ENCODE measurements at regions not wholly inside any gene's neighbourhood (a gene's known extent, or its start where the extent isn't known, plus 50 kb on each side); places are given as distances from the start of the nearest gene placed in this dataset.

DNA sequence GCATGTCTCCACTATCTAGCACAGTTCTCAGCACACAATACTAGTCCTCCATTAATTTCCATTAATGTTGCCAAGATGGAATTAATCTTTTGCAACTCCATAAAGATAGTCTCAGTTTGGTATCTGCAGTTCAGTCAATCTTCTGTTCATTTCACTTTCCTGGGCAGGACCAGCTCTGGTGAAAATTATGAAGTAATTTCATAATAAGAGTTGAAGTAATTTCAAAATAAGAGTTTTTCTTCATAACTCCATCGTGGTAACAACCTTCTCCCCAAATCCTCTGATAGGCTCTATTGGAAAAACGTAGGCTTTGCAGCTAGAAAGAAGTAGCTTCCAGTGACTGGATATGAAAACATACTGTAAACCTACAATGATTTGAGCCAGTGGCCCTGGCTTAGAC, 618.2 kb downstream of the TYW1 start:
- intact Hi-C loops (cut with DNase I) = no loop called here
- WGBS, 2 donors = 47 to 48% methylated on average over 2 of the region's 2 CpGs

DNA sequence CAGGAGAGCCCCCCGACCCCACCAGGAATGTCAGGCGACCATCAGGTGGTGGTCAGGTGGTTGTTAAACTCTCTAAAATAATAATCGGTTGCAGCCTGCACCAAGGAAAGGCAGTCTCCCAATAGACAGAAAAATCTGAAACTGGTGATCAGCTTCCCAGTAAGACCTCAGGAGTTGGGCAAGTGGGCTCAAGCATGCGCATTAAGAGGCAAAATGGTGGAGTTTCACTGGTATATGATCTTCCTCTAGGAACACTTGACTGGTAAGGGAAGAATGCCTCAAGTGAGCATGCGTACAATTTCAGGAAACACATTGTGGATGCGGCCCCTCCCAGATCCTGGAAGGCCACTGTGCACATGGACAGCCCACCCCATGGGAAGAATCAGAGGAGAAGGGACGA, 619.9 kb downstream of the TYW1 start:
- Histone ChIP-seq H3K27ac (no peak overlapping the region), H3K27me3 (no peaks in the 10 kb centered on the region), H3K4me3 (no peak overlapping the region), H3K36me3 (no peaks in the 10 kb centered on the region), H3K9me3 (peaks cover 0 to 6% (median 0%) of the 10 kb centered on the region in 4 donors), H3K4me1 (no peaks in the 10 kb centered on the region)
- intact Hi-C loops (cut with DNase I) = no loop called here
- no peak for DNase-seq
- TF ChIP-seq POLR2AphosphoS5 (IDR thresholded peaks at IDR 0.05) (no peak), EP300 (IDR thresholded peaks at IDR 0.05) (no peak), POLR2A (IDR thresholded peaks at IDR 0.05) (no peak)
- TF ChIP-seq, protein P1, sequence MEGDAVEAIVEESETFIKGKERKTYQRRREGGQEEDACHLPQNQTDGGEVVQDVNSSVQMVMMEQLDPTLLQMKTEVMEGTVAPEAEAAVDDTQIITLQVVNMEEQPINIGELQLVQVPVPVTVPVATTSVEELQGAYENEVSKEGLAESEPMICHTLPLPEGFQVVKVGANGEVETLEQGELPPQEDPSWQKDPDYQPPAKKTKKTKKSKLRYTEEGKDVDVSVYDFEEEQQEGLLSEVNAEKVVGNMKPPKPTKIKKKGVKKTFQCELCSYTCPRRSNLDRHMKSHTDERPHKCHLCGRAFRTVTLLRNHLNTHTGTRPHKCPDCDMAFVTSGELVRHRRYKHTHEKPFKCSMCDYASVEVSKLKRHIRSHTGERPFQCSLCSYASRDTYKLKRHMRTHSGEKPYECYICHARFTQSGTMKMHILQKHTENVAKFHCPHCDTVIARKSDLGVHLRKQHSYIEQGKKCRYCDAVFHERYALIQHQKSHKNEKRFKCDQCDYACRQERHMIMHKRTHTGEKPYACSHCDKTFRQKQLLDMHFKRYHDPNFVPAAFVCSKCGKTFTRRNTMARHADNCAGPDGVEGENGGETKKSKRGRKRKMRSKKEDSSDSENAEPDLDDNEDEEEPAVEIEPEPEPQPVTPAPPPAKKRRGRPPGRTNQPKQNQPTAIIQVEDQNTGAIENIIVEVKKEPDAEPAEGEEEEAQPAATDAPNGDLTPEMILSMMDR (IDR thresholded peaks at IDR 0.05) = no peak
- WGBS, 2 donors = 88 to 90% methylated on average over 7 of the region's 7 CpGs

More for the DNA sequence above, 618.2 kb downstream of the TYW1 start:
- no peak overlapping the region for H3K4me3 ChIP-seq
- no peaks in the 10 kb centered on the region for H3K27me3 ChIP-seq
- H3K36me3 ChIP-seq = no peaks in the 10 kb centered on the region
- H3K9me3 ChIP-seq = peaks cover 0 to 6% (median 0%) of the 10 kb centered on the region in 4 donors
- no peak for DNase-seq
- no peaks in the 10 kb centered on the region for H3K4me1 ChIP-seq
- no peak overlapping the region for H3K27ac ChIP-seq
- no peak for TF ChIP-seq EP300 (IDR thresholded peaks at IDR 0.05)
- TF ChIP-seq, protein P1 (IDR thresholded peaks at IDR 0.05) = no peak
- no peak for TF ChIP-seq POLR2A (IDR thresholded peaks at IDR 0.05)
- no peak for TF ChIP-seq POLR2AphosphoS5 (IDR thresholded peaks at IDR 0.05)

DNA sequence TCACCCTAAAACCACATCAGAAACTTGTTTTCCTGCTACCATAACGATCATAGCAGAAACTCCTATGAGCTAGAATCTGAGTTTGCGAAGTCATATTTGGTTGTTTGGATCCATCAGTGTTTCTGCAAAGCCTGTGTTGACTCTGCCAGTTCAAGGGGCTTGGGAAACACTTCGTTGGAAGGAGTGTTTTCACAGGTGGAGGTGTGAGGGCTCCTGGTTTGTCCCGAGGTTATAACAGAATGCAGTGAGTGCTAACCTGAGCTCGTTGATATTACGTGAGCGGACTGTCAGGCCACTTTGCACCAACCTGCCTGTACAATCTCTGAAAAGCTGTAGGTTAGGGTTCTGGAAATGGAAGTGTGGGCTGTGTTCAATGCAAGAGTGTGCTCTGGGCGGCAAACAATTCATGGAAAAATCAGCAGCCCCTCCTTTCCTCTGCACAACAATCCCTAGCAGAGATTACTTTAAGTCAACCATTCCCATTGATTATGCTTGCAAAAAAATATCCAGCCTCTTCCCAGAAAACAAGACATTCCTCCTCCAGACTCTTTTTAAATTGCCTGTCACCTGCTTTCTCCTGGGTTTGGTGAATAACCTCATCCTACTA, 622.0 kb downstream of the TYW1 start:
- Histone ChIP-seq H3K9me3 (no peaks in the 10 kb centered on the region), H3K27me3 (no peaks in the 10 kb centered on the region), H3K4me1 (no peaks in the 10 kb centered on the region), H3K36me3 (no peaks in the 10 kb centered on the region), H3K27ac (no peak overlapping the region), H3K4me3 (no peak overlapping the region)
- TF ChIP-seq POLR2A (IDR thresholded peaks at IDR 0.05) (no peak), EP300 (IDR thresholded peaks at IDR 0.05) (no peak), POLR2AphosphoS5 (IDR thresholded peaks at IDR 0.05) (no peak)
- TF ChIP-seq, protein P1 (IDR thresholded peaks at IDR 0.05) = no peak
- WGBS, 2 donors = 56 to 64% methylated on average over 8 of the region's 8 CpGs
- intact Hi-C loops (cut with DNase I) = no loop called here
- DNase-seq = no peak

DNA sequence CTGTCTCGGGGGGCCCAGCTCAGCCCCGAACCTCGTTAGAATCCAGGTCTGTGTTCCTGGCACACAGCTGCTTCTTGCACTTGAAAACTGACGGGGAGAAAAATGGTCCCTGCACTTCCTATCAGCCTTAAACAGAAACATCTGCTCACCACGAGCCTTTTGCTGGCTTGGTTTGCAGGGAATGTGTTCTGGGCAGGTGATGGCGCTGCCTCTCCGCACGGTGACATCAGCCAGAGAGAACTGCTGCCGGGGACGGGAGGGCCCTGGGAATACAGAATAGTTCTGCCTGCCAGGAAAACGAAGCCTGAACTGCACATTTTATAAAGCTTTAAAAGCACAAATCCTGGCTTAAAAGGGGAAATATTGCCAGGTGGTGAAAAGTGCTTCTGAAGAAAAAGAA, 622.5 kb downstream of the TYW1 start:
- Histone ChIP-seq H3K27ac (no peak overlapping the region), H3K27me3 (no peaks in the 10 kb centered on the region), H3K36me3 (no peaks in the 10 kb centered on the region), H3K9me3 (no peaks in the 10 kb centered on the region), H3K4me1 (no peaks in the 10 kb centered on the region), H3K4me3 (no peak overlapping the region)
- 18 to 25% methylated on average over 11 of the region's 11 CpGs for WGBS, 2 donors
- TF ChIP-seq EP300 (IDR thresholded peaks at IDR 0.05) (no peak), POLR2A (IDR thresholded peaks at IDR 0.05) (no peak), POLR2AphosphoS5 (IDR thresholded peaks at IDR 0.05) (peak in 1 of 4 donors; percentile 14)
- intact Hi-C loops (cut with DNase I) = no loop called here
- DNase-seq = no peak

DNA sequence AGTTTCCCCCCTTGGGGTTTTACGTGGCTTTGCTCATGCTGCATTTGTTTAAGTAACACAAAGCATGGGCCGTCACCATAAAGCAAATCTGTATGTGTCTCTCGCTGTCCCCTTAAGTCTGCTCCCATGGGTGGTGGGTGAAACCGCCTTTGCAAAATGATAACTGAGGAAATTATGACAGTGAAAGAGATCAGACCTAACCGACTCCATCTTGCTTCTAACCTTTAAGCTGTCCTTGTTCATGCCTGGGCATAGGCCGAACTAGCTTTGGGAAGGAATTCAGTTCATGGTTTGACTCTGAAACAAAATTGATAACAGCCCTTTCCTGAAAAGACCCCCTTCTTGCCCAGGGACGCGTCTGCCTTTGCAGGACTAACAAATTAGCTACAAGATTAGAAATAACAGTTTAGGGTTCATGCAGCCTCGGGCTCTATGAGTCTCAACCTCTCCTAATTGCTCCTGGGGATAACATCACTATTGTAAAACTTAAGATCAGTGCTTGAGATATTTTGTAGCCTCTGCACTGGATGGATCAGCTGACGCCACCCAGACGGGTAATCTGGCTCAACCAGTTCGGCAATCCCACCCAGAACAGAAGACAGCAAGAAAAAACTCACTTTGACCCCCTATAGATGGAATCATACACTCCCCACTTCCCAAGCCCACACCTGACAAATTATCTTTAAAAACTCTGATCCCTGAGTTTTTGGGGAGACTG, 623.7 kb downstream of the TYW1 start:
- Histone ChIP-seq H3K9me3 (no peaks in the 10 kb centered on the region), H3K4me1 (peaks cover 0 to 1% (median under 1%) of the 10 kb centered on the region in 4 donors), H3K27ac (no peak overlapping the region), H3K27me3 (no peaks in the 10 kb centered on the region), H3K36me3 (no peaks in the 10 kb centered on the region), H3K4me3 (no peak overlapping the region)
- intact Hi-C loops (cut with DNase I) = loop anchor here (10.0 kb wide), 2 partner anchors 136 to 246 kb away; no protein-coding TSS in a partner anchor
- no peak for DNase-seq
- WGBS, 2 donors = 70 to 81% methylated on average over 12 of the region's 12 CpGs
- TF ChIP-seq POLR2A (IDR thresholded peaks at IDR 0.05) (no peak), EP300 (IDR thresholded peaks at IDR 0.05) (no peak), POLR2AphosphoS5 (IDR thresholded peaks at IDR 0.05) (no peak)
- TF ChIP-seq, protein P1 (IDR thresholded peaks at IDR 0.05) = no peak
